T-helper 1 cell treated with Interleukin-12 subunit alpha and Interleukin-12 subunit beta and Interleukin-4 antibody, amounts not matched to agents 30 μg/mL and 1 μg/mL, for 36 hours (primary cell): ENCODE measurements at regions not wholly inside any gene's neighbourhood (a gene's known extent, or its start where the extent isn't known, plus 50 kb on each side); places are given as distances from the start of the nearest gene placed in this dataset.

Experiments
- H3K27ac Mint-ChIP-seq: one replicate; pipeline ENCODE4 v1.8.0; 2021; ENCODE audit warnings: mild to moderate bottlenecking, mixed read lengths
- H3K27me3 Mint-ChIP-seq: one replicate; pipeline ENCODE4 v1.8.0; 2021; ENCODE audit warnings: low read depth, mixed read lengths
- H3K36me3 Mint-ChIP-seq: one replicate; pipeline ENCODE4 v1.8.0; 2021; ENCODE audit warnings: low read depth, mixed read lengths
- H3K4me1 Mint-ChIP-seq: one replicate; pipeline ENCODE4 v1.8.0; 2021; ENCODE audit warnings: low read depth, mixed read lengths
- H3K4me3 Mint-ChIP-seq: one replicate; pipeline ENCODE4 v1.8.0; 2021; ENCODE audit warnings: mild to moderate bottlenecking, moderate library complexity, mixed read lengths
- H3K9me3 Mint-ChIP-seq: one replicate; pipeline ENCODE4 v1.8.0; 2021; ENCODE audit warnings: mixed read lengths

- no peaks in the 10 kb centered on the region for H3K27me3 Mint-ChIP-seq
- no peak overlapping the region for H3K4me3 Mint-ChIP-seq
- no peaks in the 10 kb centered on the region for H3K4me1 Mint-ChIP-seq
- H3K9me3 Mint-ChIP-seq, result no peaks in the 10 kb centered on the region
- H3K27ac Mint-ChIP-seq, result no peak overlapping the region
- no peaks in the 10 kb centered on the region for H3K36me3 Mint-ChIP-seq
Observed at GRCh38 chr5:152869971-152870370, 464.9 kb upstream of the NMUR2 start.

- no peak overlapping the region for H3K4me3 Mint-ChIP-seq
- no peak overlapping the region for H3K27ac Mint-ChIP-seq
- no peaks in the 10 kb centered on the region for H3K9me3 Mint-ChIP-seq
- no peaks in the 10 kb centered on the region for H3K27me3 Mint-ChIP-seq
- no peaks in the 10 kb centered on the region for H3K36me3 Mint-ChIP-seq
- no peaks in the 10 kb centered on the region for H3K4me1 Mint-ChIP-seq
Observed at GRCh38 chr5:152882621-152883020, 477.5 kb upstream of the NMUR2 start.

- Mint-ChIP-seq H3K27me3 (no peaks in the 10 kb centered on the region), H3K36me3 (no peaks in the 10 kb centered on the region), H3K4me3 (no peak overlapping the region), H3K4me1 (no peaks in the 10 kb centered on the region), H3K9me3 (no peaks in the 10 kb centered on the region), H3K27ac (no peak overlapping the region)
Observed at GRCh38 chr5:152883066-152883775, 478.1 kb upstream of the NMUR2 start.

- Mint-ChIP-seq H3K27me3 (no peaks in the 10 kb centered on the region), H3K4me1 (no peaks in the 10 kb centered on the region), H3K27ac (no peak overlapping the region), H3K36me3 (no peaks in the 10 kb centered on the region), H3K4me3 (no peak overlapping the region), H3K9me3 (no peaks in the 10 kb centered on the region)
Observed at GRCh38 chr5:152884006-152884405, 478.9 kb upstream of the NMUR2 start.

GRCh38 chr5:152900332-152900731 is 495.3 kb upstream of the NMUR2 start:
- Mint-ChIP-seq H3K27me3 (no peaks in the 10 kb centered on the region), H3K4me1 (no peaks in the 10 kb centered on the region), H3K4me3 (no peak overlapping the region), H3K27ac (no peak overlapping the region), H3K36me3 (no peaks in the 10 kb centered on the region), H3K9me3 (peaks cover 22% of the 10 kb centered on the region)

GRCh38 chr5:152901754-152902153 is 496.7 kb upstream of the NMUR2 start:
- no peaks in the 10 kb centered on the region for H3K4me1 Mint-ChIP-seq
- H3K27ac Mint-ChIP-seq, result no peak overlapping the region
- H3K36me3 Mint-ChIP-seq, result no peaks in the 10 kb centered on the region

GRCh38 chr5:152905286-152905685 is 500.2 kb upstream of the NMUR2 start:
- no peak overlapping the region for H3K4me3 Mint-ChIP-seq
- H3K27ac Mint-ChIP-seq, result no peak overlapping the region
- H3K36me3 Mint-ChIP-seq, result no peaks in the 10 kb centered on the region
- H3K9me3 Mint-ChIP-seq, result peaks cover 8% of the 10 kb centered on the region
- no peaks in the 10 kb centered on the region for H3K27me3 Mint-ChIP-seq
- no peaks in the 10 kb centered on the region for H3K4me1 Mint-ChIP-seq

More at GRCh38 chr5:152901754-152902153, 496.7 kb upstream of the NMUR2 start:
- H3K4me3 Mint-ChIP-seq, result no peak overlapping the region
- peaks cover 15% of the 10 kb centered on the region for H3K9me3 Mint-ChIP-seq
- no peaks in the 10 kb centered on the region for H3K27me3 Mint-ChIP-seq

GRCh38 chr5:152907488-152908245 is 502.6 kb upstream of the NMUR2 start:
- Mint-ChIP-seq H3K4me1 (no peaks in the 10 kb centered on the region), H3K27ac (no peak overlapping the region), H3K27me3 (no peaks in the 10 kb centered on the region), H3K4me3 (no peak overlapping the region), H3K9me3 (peaks cover 4% of the 10 kb centered on the region), H3K36me3 (no peaks in the 10 kb centered on the region)

- no peaks in the 10 kb centered on the region for H3K4me1 Mint-ChIP-seq
Observed at GRCh38 chr5:152912924-152913323, 507.8 kb upstream of the NMUR2 start.

GRCh38 chr5:152932621-152933020 is 527.5 kb upstream of the NMUR2 start:
- Mint-ChIP-seq H3K9me3 (peaks cover 9% of the 10 kb centered on the region), H3K4me1 (no peaks in the 10 kb centered on the region), H3K36me3 (no peaks in the 10 kb centered on the region), H3K4me3 (no peak overlapping the region), H3K27me3 (no peaks in the 10 kb centered on the region), H3K27ac (no peak overlapping the region)

More at GRCh38 chr5:152912924-152913323, 507.8 kb upstream of the NMUR2 start:
- no peak overlapping the region for H3K4me3 Mint-ChIP-seq
- H3K36me3 Mint-ChIP-seq, result no peaks in the 10 kb centered on the region
- no peak overlapping the region for H3K27ac Mint-ChIP-seq
- H3K27me3 Mint-ChIP-seq, result no peaks in the 10 kb centered on the region
- H3K9me3 Mint-ChIP-seq, result peaks cover 13% of the 10 kb centered on the region

- no peaks in the 10 kb centered on the region for H3K4me1 Mint-ChIP-seq
- peaks cover 13% of the 10 kb centered on the region for H3K9me3 Mint-ChIP-seq
- no peaks in the 10 kb centered on the region for H3K27me3 Mint-ChIP-seq
- no peak overlapping the region for H3K4me3 Mint-ChIP-seq
- no peak overlapping the region for H3K27ac Mint-ChIP-seq
- H3K36me3 Mint-ChIP-seq, result no peaks in the 10 kb centered on the region
Observed at GRCh38 chr5:152933056-152933455, 528.0 kb upstream of the NMUR2 start.

- Mint-ChIP-seq H3K9me3 (peaks cover 18% of the 10 kb centered on the region), H3K4me3 (no peak overlapping the region)
Observed at GRCh38 chr5:152938630-152939029, 533.6 kb upstream of the NMUR2 start.

GRCh38 chr5:152942633-152943336 is 537.7 kb upstream of the NMUR2 start:
- H3K4me1 Mint-ChIP-seq, result no peaks in the 10 kb centered on the region
- no peaks in the 10 kb centered on the region for H3K36me3 Mint-ChIP-seq
- peaks cover 17% of the 10 kb centered on the region for H3K9me3 Mint-ChIP-seq
- no peaks in the 10 kb centered on the region for H3K27me3 Mint-ChIP-seq
- H3K27ac Mint-ChIP-seq, result no peak overlapping the region
- H3K4me3 Mint-ChIP-seq, result no peak overlapping the region

More at GRCh38 chr5:152938630-152939029, 533.6 kb upstream of the NMUR2 start:
- Mint-ChIP-seq H3K27ac (no peak overlapping the region), H3K4me1 (no peaks in the 10 kb centered on the region), H3K27me3 (no peaks in the 10 kb centered on the region), H3K36me3 (no peaks in the 10 kb centered on the region)

GRCh38 chr5:152953788-152954483 is 536.5 kb upstream of the GRIA1 start:
- Mint-ChIP-seq H3K27me3 (no peaks in the 10 kb centered on the region), H3K27ac (no peak overlapping the region), H3K9me3 (peaks cover 4% of the 10 kb centered on the region), H3K4me1 (no peaks in the 10 kb centered on the region), H3K36me3 (no peaks in the 10 kb centered on the region), H3K4me3 (no peak overlapping the region)
